GM19351 (cell line): ENCODE measurements at regions not wholly inside any gene's neighbourhood (a gene's known extent, or its start where the extent isn't known, plus 50 kb on each side); places are given as distances from the start of the nearest gene placed in this dataset.

Source experiments
- ATAC-seq: cut with Tn5 transposase; IDR thresholded peaks from one replicate; pipeline ENCODE4 v1.9.1; 2021; ENCODE audit warnings: mild to moderate bottlenecking, moderate library complexity; ENCODE audit not compliant: unreplicated experiment

DNA sequence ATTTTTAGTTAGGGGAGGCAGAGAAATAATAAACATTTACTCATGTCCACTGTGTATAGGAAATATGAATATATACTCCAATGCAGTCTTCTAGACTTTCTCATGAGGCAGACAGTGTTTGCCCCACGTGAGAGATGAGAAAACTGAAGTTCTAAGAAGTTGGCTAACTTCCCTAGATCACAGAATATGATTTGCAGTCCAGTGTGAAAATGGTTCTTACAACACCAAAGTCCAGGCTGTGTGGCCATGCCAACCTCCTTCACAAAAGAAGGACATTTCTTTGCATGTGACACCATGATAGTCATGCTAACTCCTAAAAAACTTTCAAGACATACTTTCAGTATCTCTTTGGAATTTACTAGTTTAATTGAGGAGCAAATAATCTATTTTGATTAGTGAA lies 143.7 kb downstream of the IRS1 start:
- no peak for ATAC-seq

DNA sequence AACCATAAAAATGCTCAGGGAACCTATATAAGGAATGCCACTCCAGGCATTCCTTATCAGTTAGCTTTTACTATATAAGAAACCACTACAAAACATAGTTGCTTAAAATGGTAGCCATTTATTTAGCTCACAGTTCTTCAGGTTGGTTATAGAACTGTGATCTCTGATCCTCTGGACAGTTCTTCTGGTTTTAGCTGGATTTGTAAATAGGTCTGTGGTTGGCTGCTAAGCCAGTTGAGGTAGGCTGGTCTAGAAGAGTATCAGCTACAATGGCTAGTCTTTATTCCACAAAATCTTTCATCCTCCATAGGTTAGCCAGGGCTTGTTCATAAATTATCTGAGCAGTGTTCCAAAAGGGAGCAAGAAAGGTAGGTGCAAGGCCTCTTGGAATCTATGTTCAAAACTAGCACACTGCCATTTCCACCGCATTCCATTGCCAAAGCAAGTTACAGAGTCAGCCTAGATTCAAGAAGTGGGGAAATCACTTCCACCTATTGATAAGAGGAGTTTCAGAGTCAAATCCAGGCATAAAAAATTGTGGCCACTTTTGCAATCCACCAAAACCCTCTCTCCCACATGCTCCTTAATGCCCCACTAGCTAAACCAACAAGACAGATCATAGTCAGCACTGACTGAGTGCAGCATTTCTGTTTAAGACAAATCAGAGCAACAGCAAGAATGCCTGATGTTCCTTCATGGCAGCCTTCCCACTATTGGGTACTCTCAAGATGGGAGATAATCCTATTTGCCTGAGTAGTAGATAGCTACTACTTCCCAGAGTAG lies 146.4 kb downstream of the IRS1 start:
- no peak for ATAC-seq

DNA sequence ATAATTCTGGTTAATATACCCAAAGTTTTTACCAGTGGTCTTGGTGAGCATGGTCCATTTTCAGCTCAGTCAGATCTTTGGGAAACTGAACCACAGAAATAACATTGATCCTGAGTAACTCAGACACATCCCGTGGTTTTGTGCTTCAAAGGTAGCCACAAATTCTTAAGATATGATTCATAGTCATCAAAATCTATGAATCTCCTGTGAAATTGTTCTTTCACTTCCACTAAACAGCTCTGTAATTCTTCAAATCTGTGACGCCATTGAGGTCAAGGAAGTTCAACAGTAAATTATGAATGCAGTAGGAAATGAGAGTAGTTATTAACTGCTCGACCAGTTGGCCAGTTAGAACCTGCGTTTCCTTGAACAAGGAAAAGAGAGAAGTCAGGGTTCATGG lies 147.3 kb downstream of the IRS1 start:
- peak; percentile 54 for ATAC-seq

DNA sequence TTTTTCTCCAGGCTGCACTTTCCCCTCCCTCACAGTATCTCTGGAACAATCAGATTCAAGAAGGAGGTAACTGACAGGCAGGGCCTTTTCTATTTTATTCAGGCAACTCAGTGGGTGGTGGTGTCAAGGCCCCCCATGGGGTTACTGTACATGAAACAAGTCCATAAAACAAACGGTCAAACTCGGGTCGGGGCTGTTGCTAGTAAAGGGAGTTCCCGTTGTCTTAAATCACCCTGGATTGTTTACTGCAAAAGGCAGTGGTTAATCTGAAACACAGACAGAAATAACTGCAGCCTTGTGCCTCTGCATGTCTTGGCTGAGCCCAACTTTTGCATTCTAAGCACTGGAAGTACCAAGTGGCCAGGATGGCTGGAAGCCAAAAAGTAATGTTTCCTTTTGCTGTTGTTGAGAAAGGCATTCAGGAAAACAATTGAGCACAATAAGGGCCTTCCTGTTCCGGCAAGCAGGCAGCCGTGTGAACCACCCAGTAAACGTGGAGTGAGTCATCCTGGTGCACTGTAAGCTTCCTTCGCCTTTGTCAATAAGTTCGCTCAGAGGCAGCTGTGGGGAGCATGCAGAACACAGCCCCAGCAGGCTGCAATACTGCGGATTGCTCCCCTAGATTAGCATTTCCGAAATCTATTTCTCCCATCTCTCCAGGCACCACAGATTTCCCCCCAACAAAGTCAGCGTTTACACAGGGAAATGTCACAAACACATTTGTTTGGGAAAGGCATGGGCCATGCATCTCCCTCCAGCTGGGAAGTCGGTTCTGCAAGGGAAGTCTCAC lies 149.6 kb downstream of the IRS1 start:
- ATAC-seq, result peak; percentile 79

DNA sequence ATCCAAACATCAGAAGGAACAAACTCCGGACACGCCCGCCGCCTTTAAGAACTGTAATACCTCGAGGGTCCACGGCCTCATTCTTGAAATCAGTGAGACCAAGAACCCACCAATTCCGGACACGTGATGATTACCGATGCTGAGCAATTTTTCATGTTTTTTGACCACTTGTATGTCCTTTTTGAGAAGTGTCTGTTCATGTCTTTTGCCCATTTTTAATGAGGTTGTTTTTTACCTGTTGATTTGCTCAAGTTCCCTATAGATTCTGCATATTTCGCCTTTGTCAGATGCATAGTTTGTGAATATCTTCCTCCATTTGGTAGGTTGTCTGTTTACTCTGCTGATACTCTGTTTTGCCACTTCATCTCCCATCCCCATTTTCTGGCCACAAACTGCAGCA lies 150.4 kb downstream of the IRS1 start:
- no peak for ATAC-seq

DNA sequence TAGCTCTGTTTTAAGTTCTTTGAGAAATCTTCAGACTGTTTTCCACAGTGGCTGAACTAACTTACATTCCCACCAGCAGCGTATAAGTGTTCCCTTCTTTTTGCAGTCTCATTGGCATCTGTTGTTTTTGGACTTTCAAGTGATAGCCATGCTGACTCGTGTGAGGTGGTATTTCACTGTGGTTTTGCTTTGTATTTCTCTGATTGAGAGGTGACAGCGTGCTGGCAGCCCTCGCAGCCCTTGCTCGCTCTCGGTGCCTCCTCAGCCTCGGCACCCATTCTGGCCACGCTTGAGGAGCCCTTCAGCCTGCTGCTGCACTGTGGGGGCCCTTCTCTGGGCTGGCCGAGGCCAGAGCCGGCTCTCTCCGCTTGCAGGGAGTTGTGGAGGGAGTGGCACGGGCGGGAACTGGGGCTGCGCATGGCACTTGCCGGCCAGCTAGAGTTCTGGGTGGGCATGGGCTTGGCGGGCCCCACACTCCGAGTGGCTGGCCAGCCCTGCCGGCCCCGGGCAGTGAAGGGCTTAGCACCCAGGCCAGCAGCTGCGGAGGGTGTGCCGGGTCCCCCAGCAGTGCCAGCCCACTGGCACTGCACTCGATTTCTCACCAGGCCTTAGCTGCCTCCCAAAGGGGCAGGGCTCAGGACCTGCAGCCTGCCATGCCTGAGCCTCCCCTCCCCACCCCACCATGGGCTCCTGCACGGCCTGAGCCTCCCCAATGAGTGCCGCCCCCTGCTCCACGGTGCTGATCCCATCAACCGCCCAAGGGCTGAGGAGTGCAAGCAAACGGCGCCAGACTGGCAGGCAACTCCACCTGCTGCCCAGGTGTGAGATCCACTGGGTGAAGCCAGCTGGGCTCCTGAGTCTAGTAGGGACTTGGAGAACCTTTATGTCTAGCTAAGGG lies 151.8 kb downstream of the IRS1 start:
- no peak for ATAC-seq

DNA sequence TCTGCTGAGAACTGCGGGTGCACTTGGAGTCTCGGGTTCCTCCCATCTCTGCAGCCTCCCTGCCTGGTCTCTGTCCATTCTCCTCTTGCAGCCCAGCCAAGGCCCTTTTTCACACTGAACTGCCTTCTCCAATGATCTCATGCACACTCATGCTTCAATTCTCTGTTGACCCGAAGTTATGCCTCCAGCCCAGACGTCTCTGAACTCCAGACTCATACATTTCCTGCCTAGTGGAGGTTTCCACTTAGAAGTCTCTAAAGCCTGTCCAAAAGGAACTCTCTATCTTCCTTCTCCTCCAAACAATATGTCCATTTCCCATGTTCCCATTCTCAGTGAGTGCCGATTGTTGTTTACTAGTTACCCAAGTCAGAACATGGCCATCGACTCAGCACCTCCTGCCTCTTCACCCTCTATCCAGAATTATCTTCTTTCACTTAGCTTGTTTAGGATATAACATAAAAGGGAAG lies 155.2 kb downstream of the IRS1 start:
- ATAC-seq, result no peak

DNA sequence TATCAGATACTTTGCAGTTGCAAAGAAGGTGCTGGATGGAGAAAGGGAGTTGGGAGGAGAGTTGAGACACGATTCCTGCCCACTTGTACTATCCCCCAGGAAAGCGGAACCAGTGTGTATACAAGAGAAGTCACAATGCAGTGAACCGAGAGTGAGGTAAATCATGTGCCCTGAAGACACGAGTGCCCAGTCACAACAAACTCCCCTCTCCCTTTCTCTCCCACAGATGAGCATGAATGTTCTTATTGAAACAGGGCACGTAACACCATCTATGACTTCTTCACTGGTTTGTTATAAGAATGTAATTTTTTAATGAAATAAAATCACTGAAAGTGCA lies 155.7 kb downstream of the IRS1 start:
- no peak for ATAC-seq

DNA sequence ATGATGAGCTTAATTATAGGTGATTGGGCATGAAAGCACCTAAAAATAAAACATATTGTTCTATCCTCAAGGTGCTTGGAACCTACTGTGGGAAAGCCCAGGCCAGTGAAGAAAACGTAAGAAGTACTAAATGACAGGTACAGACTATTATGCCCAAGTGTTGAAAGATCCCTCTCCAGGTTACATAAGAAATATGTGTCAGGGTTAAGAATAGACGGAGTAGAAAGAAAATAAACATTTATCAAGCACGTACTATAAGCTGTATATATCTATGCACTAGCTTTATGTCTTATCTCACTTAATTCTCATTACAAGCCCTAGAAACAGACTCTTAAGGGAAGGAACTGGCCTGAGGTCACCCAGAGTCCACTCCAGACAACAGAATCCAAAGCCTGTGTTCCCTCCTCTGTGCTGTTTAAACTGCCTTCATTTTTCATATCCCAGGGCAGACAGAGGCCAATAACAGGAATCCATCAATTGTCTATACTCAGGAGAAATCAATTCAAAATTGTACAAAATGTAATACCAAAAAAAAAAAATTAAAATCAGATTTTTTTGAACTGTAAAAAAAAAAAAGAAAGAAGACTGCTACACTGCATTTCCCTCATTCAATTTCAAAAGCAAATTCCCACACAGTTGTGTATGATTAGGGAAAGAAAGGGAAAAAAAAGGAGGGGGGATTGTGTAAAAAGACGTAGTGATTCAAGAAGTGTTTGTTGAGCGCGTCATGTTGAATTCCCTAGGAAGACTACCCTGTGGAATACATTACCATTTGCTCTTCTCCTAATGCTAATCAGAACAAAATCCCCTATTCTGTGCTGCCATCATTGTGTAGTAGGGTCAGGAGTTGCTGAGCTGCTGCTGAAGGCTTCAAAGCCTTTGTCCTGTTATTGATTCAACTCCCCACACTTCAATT lies 156.3 kb downstream of the IRS1 start:
- no peak for ATAC-seq

DNA sequence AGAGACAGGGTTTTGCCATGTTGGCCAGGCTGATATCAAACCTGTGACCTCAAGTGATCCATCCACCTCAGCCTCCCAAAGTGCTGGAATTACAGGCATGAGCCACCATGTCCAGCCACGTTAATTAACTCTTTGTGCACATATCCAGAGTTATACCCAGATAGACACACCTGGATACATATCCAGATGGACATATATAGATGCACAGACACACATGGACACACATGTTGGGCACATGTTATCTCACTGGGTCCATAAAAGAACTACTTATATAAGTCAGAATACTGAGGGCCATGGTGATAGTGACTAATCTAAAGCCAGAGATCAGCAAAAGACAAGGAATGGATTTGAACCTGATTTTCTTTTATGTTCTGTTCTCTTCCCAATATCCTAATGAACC lies 158.6 kb downstream of the IRS1 start:
- ATAC-seq, result no peak

DNA sequence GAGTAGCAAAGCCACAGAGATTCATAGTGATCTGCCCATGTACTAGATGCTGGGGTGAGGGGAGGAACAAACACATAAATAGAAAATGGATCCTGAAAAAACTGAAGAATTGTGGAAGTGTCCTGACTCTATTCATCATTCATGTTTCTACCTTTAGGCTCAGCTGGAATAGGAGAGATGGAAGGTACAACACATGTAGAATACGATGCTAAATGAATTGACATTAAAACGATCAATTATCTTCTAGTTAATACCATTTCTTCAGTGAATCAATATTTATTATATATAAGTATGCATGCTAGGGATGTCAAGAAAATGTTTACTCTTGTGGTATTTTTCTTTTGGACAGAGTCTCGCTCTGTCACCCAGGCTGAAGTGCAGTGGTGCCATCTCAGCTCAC lies 159.1 kb downstream of the IRS1 start:
- no peak for ATAC-seq

DNA sequence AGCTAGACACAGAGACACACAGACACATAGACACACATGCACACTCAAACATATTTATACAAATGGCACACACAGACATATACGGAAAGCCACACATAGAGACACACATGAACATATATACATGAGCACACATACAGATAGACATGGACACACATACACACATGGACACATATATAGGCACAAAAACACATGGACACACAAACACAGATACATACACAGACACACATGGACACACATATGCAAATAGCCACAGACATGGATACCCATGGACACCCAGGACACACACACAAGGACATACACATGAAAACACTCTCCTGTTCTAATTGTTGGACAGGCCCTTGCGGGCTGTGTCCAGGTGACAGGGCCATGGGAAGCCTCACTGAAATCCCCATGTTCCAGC lies 160.1 kb downstream of the IRS1 start:
- no peak for ATAC-seq

DNA sequence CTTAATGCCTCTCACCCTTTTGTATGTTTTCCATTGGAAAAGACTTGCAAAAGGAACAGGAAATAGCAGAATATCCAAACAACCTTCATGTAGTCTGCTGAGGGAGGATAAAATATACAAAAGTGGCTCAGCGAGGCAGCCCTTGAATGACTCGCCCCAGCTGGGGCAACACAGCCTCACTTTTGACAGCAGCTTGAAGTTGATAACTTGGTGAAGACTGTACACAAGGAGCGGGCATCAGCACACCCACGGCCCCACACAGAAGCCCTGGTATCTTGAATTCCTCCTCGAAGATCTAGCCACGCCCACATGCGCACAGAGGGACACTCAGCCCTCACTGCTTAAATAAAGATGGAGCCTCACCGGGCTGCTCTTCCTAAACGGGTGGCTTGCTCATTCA lies 161.0 kb downstream of the IRS1 start:
- ATAC-seq, result no peak

DNA sequence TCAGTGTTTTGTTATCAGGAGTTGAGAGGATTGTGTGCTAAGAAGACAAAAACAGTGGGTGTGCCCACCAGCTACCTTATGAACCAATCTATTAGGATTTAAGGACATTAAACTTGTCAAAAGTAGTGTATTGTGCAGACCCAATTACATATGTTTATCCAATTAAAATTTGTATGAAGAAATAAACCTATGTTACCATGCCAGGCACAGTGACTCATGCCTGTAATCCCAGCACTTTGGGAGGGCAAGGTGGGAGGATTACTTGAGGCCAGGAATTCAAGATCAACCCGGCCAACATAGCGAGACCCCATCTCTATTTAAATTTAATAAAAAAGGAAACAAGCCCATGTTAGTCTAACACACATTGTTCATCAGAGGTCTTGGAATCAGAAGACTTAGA lies 162.2 kb downstream of the IRS1 start:
- ATAC-seq, result no peak

DNA sequence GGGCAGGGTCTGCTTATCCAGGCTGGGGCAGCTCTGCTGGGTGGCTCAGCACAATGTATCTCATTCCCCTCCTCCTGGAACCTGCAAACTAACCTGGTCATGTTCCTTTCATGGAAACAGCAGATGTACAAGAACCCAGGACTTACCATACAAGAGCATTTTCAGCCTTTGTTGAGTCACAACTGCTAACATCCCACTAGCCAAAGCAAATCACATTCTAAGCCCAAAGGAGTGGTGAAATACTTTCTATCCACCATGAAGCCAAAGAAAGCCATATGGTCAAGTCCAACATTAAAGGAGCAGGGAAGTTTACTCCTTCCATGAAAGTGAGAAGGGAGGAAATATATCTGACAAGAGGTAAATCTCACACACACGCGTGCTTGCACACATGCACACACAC lies 163.0 kb downstream of the IRS1 start:
- ATAC-seq, result no peak

DNA sequence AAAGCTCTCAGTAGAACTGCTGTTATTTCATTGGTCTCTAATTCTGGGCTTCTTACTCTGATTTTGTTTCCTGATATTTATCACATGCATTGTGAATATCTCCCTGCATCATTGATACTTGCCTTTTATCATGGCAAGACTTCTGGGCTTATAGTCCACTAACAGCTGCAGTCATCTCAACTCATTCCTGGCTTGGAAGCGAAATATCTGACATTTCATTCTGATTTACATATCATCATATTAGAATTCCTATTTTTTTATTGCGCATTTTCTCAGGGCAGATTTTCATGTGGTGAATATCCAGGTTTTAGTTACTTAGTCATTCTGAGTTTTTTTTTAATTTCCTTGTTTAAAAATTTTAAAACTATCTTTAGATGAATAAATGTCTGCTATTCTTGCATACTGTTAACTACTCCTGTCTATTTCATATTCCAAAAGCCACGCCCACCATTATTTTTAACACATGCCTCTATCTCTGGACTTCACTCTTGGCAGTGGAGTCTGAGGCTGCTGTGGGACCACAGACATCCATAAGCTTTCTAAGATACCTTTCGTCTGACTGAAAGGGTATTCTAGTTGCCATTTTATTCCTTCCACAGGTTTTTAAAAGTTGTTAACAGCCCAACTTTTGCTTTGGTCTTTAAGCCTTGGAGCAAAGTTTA lies 164.5 kb downstream of the IRS1 start:
- ATAC-seq, result no peak

DNA sequence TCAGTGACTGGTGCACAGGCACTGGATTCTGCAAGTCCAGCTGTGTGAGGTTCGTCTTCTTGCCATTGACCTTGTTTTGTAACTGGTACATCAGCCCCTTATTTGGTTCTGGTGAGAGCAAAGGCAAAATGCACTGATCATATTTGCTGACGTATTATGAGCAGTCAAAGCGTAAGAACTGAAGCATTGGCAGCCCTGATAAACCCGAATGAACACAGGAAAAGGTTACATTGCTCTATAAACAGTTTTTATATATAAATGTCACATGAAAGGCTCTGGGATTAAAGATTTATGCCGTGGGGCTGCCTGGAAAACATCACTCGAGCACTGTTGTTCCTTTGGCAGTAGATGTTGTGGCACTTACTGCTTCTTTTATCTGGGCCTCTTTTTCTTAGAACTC lies 167.9 kb downstream of the IRS1 start:
- ATAC-seq, result no peak

DNA sequence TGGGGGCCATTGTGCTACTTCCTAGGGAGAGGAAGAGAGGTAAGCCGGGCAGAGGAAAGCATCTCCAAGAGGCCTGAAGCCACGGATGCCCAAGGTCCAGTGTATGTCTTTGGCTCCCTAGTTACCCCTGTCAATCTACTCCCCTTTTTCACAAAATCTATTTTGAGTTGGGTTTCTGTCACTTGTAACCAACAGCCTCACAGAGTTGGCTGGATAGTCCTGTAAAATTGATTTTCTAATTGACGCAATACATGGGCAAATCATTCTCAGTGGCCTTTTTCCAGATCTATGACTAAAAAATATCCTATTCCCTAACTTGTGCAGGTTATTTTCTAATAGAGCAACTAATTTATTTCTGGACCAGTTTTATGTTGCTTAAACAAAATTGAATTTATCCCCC lies 168.4 kb downstream of the IRS1 start:
- no peak for ATAC-seq

DNA sequence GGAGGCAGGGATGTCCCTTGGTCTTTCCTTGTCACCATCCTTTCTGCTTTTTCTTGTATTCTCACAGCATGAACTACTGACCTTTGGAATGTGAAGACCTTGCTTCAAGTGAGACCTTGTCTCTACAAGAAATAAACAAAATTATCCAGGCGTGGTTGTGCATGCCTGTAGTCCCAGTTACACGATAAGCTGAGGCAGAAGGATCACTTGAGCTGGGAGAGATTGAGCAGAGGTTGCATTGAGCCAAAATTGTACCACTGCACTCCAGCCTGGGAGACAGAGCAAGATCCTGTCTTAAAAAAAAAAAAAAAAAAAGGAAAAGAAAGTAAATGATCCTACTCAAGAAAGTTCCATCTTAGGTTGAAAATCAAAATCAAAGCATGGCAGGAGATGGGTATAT lies 173.7 kb downstream of the IRS1 start:
- ATAC-seq, result no peak
